Retina (tissue), 1 donor: ENCODE measurements at regions not wholly inside any gene's neighbourhood (a gene's known extent, or its start where the extent isn't known, plus 50 kb on each side); places are given as distances from the start of the nearest gene placed in this dataset.
"Not testable (repeated sequence)": the region's sequence is repeated elsewhere in the genome, so short reads cannot be mapped to it uniquely, and the experiment has no call there.

Experiments used
- DNase-seq: peaks from one replicate; pipeline ENCODE4 v3.0.0-alpha.2; 2016

DNA sequence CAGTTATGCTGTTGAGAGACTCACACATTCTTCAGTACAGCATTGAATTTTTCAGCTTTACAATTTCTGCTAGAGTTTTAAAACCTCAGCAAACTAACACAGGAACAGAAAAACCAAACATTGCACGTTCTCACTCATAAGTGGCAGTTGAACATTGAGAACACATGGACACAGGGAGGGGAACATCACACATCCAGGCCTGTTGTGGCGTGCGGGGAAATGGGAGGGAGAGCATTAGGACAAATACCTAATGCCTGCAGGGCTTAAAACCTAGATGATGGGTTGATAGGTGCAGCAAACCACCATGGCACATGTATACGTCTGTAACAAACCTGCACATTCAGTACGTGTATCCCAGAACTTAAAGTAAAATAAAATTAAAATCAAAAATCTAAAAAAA lies 270.1 kb upstream of the MME start:
- not testable (repeated sequence) for DNase-seq

DNA sequence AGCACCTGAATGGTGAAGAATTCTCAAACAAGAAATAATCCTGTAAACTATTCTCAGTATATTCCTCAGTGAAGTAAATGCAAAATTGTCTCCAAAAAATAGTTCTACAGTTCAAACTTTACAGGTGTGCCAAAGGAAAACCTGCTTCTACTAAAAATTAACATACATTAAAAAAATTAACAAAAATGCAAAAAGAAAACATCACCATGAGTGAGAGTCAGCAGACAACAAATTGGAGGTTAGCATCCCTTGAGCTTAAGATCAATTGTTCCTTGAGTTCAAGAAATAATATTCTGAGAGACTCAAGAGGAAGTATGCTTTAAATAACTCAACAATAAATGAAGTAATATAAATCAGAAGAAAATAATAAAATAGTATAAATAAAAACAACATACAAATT lies 278.4 kb upstream of the MME start:
- DNase-seq = no peak

DNA sequence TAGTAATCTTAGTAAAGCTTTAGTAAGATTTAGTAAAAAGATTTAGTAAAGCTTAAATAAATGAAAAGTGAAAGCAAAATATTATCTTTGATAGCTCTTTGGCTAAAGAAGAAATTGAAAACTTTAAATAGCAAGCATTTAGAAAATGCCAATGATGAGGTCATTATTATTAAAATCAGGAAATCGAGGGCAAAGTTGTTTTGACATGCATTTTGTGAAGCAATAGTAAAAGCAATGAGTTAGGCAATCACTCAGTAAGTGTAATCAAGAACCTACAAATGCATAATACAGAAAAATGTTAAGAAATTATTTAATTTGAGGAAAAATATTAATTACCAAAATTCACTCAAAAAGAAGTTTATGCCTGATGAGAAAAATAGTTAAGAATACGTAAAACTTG lies 280.3 kb upstream of the MME start:
- DNase-seq = no peak

DNA sequence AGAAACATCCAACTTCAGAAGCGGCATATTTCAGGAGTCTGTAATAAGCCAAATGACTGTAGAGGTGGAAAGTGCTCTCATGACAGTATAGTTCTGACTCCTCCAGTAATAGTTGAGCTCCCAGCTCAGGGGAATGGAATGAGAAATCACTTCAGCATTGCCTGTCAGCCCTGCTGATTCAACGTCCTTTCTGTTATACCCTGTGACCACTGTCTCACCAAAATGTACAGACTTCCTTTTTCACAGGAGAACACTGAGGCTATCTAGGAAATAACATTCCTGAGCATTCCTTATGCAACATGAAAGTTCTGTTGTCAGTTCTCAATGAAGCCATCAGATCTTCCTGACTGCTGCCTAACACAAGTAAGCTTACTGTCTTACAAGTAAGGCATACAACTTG lies 284.5 kb upstream of the MME start:
- no peak for DNase-seq

DNA sequence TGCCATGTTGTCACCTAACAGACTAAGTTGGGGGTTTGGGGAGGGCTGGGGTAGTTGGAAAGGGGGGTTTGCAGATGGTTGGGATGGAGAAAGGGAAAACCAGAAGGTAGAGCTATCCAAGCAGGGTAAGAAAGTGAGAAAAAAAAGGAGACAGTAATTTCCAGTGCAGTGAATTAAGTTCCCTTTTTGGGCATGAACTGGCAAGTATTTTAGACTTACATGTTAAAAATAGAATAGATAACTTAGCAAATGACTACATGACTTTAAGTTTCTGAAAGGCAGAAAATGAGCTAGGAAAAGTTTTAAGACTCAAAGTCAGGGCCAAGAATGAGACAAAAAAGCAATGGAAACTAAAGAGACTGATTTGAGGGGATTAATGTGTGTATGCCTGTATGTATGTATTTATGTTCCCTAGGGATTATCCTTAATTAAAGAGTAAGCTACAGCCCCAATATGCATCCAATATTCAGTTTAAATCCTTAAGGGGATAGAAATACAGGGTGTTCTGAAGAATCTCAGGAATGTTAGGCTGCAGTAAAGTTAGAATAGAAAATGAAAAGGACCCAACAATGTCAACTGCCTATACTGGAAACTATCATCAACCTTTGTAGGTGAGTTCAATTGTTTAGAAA lies 285.2 kb upstream of the MME start:
- DNase-seq = no peak

DNA sequence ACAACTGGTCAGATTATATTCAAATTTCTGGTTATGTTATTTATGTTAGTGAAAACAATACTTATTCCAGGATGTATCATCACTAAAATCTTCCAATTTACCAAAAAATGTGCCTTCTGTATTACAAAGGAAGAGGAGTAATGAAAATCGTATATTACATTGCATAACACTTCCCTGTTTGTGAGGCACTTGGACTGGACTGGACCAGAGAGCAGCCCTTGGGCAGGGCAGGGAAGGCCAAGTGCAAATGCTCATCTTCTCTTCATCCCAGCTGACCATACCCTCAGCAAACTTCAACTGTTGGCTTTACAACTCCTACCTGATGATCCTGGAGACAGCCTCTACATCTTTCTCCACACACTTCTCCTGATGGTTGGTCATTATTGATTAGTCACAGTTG lies 285.7 kb upstream of the MME start:
- no peak for DNase-seq

DNA sequence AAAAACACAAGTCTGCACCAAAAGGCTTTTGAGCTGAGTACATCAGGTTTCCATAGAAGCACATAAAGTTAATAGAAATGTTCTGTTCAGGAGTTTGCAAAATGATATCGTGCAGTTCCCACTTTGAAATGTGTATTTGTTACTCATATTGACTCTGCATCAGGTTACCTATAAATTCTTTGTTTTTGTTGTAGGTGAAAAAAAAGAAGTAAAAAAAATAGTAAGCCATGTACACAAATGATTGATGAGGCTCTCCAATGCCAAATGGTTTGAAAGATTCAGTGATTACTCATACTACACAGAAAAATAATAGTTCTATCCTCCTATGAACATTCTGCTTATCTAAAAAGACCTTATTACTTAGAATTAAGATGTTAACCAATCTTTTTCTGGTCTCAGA lies 287.3 kb upstream of the MME start:
- no peak for DNase-seq

DNA sequence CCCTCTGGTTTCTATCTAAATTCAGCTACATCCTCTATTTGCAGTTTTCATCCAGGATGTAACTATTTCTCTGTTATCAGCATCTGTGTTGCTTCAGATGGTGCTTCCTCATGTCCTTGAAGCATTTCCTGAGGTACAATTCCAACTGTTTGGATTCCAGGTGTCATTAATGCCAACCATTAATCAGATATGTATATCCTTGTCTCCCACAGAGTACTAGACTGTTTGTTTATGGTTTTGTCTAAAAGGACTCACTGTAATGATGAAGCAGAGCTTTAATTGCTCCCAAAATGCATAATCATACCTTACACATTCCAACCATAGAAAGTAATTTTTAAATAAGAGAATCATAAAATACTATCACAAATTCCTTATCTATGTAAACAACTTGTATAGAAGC lies 288.5 kb upstream of the MME start:
- DNase-seq = no peak

DNA sequence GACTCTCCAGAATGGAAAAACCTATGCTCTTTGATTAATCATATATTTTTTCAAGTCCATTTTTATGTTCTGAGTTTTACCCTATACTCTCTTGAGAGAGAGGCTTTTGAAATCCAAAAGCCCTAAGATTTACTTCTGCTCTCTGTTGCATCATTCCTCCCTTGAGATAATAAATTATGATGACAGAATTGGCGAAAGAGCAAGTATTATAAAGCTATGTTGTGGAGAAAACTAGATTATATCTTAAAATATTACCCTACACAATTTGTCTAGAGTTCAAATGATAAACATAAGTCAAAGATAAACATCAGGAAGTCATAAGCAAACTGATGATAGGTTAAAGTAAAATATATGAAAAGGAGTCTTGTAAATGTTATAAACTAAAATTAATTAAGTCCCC lies 293.4 kb upstream of the MME start:
- DNase-seq = no peak

DNA sequence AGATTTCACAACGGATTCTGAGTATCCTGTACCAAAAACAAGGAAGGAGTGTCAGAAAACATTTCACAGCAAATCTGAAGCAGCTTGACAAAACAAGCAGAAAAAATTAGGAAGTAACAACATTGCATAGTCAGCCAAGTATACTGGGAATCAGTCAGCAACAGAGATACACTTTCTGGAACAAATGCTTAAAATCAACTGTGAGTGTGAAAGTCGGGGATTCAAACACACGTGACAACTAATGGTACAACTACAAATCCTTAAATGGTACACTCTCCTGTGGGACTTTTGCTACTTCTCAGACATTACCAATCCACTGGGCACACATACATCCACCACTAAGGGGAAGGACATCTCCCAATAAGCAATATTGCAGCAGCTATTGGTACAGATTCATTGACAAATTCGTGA lies 296.6 kb upstream of the MME start:
- DNase-seq = no peak

DNA sequence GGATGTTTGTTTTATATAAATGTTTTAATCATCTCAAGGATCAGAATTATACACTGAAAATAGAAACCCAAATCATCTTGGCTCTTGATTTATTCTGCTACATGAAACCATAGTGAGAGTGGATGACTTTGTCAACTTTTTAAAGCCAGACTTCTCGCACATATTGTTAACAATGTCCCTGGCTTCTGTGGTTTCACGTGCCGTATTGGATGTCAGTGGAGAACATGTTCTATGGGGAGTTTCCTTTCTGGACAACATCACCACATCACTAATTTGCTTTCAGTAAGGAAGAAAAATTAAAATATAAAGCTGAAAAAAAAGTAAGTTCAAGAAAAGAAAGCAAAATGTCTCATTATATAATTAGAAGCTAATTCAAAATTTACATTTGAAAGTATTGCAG lies 297.1 kb upstream of the MME start:
- no peak for DNase-seq

DNA sequence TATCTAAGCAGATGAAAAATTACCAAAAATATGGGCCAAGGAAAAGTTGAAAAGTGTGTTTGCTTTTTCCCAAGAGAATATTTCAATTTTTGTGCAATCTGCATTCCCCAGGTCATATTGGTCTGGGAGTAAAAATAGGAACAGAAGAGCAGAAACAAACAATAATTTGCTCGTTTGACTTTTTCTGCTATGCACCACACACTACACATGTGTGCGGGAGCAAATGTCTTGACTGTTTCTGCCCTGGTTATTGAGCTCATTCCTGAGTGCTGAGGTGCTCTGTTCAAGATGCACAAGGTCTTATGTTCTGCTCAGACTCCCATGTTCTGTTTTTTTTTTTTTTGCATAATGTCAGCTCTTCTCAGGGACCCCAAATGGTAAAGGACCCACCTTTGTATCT lies 298.0 kb upstream of the MME start:
- DNase-seq = no peak

DNA sequence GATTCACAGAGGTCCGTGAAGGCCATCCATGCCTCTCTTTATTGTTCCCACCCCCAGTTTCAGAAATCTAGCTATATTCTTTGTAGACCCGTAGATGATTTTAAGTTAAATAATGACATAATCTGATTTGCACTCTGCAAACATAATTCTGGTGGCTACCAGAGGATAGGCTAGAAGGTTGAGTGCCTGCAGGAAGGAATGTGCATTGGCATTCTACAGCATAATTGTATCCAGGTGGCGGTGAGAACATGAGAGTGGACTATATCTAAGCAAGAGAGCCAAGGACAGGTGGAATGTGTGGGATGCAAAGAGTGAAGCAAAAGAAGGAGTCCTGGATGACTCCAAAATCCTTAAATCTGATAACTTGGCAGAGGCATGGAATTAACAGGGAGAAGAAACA lies 298.5 kb upstream of the MME start:
- DNase-seq = no peak

DNA sequence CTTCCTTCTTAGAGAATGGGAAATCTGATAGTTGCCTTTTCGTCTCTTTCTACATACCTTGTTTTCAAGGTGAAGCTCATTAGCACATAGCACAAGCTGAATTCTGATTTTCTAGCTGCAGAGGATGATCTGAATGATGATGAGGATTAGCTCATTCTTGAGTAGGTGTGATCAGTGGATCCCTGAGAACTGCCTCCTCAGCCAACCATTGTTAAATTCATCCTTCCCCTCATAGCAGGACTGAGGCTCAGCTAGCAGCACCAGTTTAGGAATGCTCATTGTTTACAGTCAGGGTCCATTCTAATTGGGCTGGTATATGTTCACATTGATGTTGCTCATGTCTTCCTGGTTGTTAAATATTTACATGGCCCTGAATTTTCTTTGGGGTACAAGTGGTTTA lies 299.9 kb upstream of the MME start:
- no peak for DNase-seq

DNA sequence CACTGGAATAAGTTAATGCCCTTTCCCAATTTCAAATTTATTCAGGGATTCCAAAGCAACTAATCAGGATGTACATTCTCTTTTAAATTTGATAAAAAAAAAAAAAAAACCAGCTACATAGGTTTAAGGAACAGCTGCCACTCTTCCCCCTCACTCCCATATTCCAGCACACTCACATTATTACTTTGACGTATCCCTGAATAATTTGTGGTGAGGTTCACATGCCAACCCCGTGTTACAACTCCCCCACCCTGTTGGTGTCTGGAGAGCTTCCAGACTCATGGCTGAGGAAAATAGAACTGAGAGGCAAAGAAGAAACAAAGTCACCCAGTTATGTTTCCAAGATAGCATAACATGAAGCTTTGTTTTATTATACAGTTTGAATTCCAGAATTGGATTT lies 300.5 kb upstream of the MME start:
- no peak for DNase-seq

DNA sequence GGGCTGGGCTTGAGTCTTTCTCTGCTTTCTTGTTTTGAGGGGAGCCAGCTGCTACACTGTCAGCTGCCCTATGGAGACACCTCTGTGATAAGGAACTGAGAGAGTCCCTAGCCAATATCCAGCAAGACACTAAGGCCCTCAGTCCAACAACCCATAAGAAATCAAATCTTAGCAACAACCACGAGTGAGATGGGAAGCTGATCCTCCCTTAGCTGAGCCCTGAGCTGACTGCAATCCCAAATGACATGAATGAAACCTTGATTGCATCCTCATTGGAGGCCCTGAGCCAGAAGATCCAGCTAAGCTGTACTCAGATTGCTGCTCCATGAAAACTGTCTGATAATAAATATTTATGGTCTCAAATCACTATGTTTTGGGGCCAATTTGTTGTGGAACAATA lies 302.1 kb upstream of the MME start:
- DNase-seq = no peak

DNA sequence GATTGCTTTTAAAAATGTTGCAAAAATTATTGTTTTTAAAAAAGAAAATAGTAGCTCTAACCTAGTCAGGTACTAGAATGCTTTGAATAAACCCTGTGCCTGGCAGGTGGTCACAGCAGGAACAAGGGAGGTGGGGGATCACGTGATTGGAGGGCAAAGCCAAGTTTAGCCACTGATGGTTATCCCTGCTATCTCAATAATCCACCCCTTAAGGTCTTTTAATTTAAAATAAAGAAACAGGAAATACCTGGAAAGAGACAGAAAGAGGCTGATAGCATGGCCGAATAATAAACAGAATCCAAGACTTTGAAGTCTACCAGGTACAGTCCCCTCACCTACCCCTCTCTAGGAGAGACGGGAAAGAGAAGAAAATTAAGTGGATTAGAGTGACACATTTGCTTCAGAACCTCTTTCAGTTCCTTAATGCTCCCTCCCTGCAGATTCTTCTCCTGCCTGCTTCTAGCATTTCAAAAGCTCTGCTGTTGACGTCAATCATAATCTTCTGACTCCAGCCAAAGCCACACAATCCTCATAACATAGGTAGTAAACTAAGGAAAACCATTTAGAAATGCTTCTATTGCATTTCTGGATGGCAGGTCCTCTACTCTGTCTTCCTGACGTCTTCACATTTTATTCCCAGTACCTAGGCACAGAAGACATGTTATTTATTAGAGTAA lies 303.4 kb upstream of the MME start:
- no peak for DNase-seq

DNA sequence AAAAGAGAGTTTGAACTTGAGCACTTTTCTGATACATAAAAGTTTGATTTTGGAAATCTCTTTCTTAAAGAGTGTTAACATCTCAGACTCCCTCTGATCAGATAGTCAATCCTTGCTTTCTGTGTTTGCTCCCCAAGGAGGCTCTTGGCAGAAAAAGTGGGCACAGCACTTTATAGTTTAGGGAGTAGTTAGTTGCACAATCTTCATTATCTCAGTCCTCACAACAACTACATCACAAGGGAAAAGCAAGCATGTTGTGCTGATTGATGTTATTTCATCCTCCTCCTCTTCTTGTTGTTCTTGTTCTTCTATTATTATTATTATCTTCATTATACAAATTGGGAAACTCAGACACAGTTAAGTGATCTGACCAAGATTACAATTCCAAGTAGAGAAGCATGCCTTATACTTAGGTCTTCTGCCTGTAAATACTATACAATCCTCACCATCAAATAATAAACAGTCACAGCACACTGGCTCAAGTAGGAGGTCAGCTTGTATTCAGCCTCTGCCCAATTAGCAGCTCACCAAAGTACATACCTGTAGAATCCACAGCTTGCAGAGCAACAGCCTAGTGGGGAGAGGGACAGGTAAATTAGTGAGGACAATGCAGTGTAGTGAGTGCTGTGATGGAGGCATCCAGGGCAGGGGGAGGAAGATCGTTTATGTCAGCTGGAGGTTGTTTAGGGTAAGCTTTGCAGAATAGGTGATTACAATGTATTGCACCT lies 304.1 kb upstream of the MME start:
- DNase-seq = no peak

DNA sequence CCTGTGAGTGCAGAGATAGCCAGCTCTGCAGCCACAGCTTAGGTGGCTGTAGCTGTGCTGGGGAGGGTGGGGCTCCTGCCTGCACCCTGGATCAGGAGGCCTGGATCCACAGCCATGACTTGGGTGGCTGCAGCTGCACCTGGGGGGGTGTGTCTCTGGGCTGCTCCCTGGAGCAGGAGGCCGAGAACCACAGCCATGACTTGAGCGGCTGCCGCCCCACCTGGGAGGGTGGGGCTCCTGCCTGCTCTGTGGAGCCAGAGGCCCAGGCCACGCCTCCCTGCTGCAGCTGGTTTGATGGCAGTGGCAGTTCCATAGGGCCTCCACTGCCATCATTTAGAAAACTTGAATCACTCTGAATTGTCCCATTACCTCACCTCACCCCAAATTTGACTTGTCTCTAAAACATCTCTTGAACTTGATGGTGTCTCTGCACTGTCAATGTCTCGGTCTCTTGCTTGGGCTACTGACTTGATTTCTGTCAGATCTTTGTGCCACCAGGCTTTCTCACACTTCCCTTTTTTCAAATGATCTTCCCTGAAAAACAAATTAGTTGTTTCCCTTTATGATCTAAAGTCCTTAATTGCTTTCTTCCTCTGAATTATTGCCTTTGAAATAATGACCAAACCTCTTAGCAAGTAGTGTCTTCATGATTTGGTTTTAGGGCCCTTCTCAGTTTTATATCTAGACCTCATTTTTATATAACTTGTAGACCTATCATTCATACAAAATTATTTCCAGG lies 313.2 kb upstream of the MME start:
- DNase-seq = no peak

DNA sequence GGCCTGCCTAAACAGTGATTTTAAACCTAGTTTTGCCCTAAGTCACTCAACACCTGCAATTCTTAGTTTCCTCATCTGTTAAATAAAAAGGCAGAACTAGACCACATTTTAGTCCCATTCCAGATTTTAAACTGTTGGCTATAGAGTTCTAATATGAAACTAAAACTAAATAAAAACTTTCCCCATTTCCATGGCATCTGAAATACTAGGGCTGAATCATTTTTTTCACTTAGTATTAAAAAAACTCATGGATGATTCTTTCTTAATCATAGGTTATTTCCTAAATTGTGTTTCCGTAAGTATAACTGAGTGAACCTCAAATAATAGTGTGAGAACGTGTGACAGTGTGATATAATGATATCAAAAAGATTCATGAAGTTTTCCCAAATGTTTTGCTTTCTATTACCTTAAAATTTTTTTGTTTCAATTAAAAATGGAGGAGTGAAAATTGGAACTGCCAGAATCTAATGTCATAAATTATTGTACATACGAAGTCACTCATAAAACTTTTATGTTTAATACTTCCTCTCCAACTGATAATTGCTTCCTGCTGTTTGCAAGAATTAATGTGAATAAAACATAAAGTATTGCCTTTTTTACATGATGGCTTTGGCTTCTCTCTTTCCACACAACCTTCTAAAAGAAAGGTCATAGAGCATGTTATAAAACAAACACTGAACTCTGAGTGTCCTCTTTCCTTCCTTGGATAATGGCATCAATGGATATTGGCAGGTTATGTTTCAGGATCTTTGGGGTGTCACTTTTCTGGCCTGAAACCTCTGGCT lies 315.1 kb upstream of the MME start:
- no peak for DNase-seq

DNA sequence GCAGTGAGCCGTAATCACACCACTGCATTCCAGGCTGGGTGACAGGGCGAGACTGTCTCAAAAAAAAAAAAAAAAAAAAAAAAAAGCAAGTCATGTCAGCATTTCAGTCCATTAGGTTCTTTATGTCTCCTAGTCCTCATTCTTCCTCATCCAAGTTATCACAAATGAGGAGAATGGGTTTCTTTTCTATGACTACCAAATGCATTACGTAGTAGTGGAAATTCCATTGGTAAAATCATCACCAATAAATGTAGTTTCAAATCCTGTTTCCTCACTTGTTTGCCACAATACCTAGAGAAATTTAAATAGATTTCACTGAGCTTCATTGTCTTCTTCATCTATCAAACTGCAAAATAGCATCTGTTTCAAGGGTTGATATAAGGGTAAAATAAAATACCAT lies 317.6 kb upstream of the MME start:
- no peak for DNase-seq

DNA sequence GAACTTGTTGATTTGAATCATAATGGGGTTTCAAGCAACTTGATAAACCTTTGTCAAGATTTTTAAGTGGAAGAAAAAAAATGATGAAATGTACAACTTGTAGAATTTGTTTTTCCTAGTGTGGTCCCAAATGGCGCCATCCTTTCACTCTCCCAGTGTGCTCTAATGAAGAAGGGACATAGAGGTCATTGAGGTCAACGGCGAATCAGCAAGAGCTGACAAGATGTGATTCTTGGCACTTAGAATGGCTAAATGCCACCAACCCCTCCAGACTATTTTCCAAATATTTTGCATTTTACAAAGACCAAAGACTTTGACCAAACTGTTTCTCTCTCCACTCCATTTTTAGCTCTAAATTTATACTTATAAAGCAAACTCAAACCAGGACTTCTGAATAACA lies 320.2 kb upstream of the MME start:
- peak; percentile 24 for DNase-seq
